ENCODE measurements at regions not wholly inside any gene's neighbourhood (a gene's known extent, or its start where the extent isn't known, plus 50 kb on each side); places are given as distances from the start of the nearest gene placed in this dataset.

- H3K4me3 ChIP-seq (ENCODE audit: low read depth, low read length): no peak overlapping the region
- DNase-seq (ENCODE audit: low read depth): no peak
- TF ChIP-seq, protein P1, sequence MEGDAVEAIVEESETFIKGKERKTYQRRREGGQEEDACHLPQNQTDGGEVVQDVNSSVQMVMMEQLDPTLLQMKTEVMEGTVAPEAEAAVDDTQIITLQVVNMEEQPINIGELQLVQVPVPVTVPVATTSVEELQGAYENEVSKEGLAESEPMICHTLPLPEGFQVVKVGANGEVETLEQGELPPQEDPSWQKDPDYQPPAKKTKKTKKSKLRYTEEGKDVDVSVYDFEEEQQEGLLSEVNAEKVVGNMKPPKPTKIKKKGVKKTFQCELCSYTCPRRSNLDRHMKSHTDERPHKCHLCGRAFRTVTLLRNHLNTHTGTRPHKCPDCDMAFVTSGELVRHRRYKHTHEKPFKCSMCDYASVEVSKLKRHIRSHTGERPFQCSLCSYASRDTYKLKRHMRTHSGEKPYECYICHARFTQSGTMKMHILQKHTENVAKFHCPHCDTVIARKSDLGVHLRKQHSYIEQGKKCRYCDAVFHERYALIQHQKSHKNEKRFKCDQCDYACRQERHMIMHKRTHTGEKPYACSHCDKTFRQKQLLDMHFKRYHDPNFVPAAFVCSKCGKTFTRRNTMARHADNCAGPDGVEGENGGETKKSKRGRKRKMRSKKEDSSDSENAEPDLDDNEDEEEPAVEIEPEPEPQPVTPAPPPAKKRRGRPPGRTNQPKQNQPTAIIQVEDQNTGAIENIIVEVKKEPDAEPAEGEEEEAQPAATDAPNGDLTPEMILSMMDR (IDR thresholded peaks at IDR 0.05; ENCODE audit: insufficient read depth, low read length): no peak
These were observed 610.5 kb upstream of the PFKP start for GRCh38 chr10:2456834-2457233.

DNA sequence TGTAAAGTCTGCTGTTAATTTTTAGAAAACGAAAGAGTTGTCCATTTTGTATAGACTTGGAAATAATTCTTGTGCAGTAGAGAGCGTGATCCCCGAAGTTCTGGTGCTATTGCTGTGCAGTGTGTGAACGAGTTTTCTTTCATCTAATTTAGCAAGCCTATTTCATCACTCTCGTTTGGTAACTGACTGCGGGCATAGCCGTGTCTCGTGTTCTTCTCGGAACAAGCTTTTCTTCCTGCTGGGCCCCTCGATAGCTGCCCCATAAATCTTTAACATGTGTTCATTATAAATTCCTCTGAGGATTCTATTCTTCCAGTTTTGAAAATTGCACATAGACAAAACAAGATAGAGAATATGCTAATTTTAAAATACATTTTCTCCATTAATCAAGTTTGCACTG is 622.0 kb upstream of the PFKP start:
- no peak for DNase-seq (ENCODE audit: low read depth)
- no peak overlapping the region for H3K4me3 ChIP-seq (ENCODE audit: low read depth, low read length)
- TF ChIP-seq, protein P1 (IDR thresholded peaks at IDR 0.05; ENCODE audit: insufficient read depth, low read length): no peak

- TF ChIP-seq, protein P1 (IDR thresholded peaks at IDR 0.05; ENCODE audit: insufficient read depth, low read length): no peak
- no peak overlapping the region for H3K4me3 ChIP-seq (ENCODE audit: low read depth, low read length)
- DNase-seq (ENCODE audit: low read depth): no peak
These were observed 627.4 kb upstream of the PFKP start for GRCh38 chr10:2439983-2440382.

DNA sequence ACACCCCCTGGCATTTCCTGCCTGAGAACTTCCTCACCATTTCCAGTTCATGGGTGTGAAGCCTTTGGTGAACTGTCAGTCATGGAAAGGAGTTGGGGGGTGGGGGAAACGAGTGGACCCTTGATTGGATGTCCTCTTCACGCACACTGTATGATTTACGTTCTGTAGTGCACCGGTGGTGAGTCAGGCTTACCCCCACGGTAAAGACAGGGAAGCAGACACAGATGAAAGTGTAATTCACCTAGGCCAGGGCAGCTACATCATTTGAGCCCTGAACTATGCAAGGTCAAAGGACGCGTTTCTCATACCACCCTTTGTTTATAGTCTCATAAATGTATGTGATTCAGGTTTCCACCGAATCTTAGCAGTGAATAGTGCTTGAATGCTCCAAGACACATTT is 628.3 kb upstream of the PFKP start:
- no peak overlapping the region for H3K4me3 ChIP-seq (ENCODE audit: low read depth, low read length)
- no peak for DNase-seq (ENCODE audit: low read depth)
- TF ChIP-seq, protein P1 (IDR thresholded peaks at IDR 0.05; ENCODE audit: insufficient read depth, low read length): no peak

GRCh38 chr10:2438248-2438939 is 629.0 kb upstream of the PFKP start:
- H3K4me3 ChIP-seq (ENCODE audit: low read depth, low read length): no peak overlapping the region
- DNase-seq (ENCODE audit: low read depth): no peak
- TF ChIP-seq, protein P1 (IDR thresholded peaks at IDR 0.05; ENCODE audit: insufficient read depth, low read length): no peak

DNA sequence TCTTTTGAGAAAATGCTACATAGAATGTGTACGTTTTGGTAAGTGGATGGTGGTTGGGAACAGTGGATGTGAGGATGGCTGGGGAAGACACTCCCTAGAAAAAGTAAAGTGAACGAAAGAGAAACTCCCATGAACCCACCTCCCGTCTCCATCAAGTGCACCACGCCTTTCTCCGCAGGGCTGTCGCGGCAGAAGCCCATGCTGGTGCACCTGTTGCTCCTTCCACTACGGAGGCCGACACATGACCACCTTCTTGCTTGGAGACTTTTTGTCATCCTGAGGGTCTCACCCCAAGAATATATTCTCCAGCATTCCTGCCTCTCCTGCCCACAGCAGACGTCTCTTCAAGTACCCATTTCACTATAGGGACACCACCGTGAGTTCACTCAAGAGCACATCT is 630.4 kb upstream of the PFKP start:
- H3K4me3 ChIP-seq (ENCODE audit: low read depth, low read length): no peak overlapping the region
- DNase-seq (ENCODE audit: low read depth): no peak
- TF ChIP-seq, protein P1 (IDR thresholded peaks at IDR 0.05; ENCODE audit: insufficient read depth, low read length): no peak

- no peak for DNase-seq (ENCODE audit: low read depth)
- TF ChIP-seq, protein P1 (IDR thresholded peaks at IDR 0.05; ENCODE audit: insufficient read depth, low read length): no peak
- no peak overlapping the region for H3K4me3 ChIP-seq (ENCODE audit: low read depth, low read length)
These were observed 635.4 kb upstream of the PFKP start for GRCh38 chr10:2431961-2432360.
